NCI-H1694 (cell line): ENCODE measurements at regions not wholly inside any gene's neighbourhood (a gene's known extent, or its start where the extent isn't known, plus 50 kb on each side); places are given as distances from the start of the nearest gene placed in this dataset.

ENCODE experiments used
- DNase-seq: peaks from one replicate; lab custom pipeline; 2025; lab: John Stamatoyannopoulos, UW

- no peak for DNase-seq
Observed at GRCh38 chr11:114758627-114759026, 80.3 kb downstream of the NXPE2 start.

GRCh38 chr11:114762408-114762807 lies 84.1 kb downstream of the NXPE2 start:
- DNase-seq: no peak

GRCh38 chr11:114764563-114764962 lies 86.2 kb downstream of the NXPE2 start:
- no peak for DNase-seq

- DNase-seq: no peak
Observed at GRCh38 chr11:114771172-114771571, 92.8 kb downstream of the NXPE2 start.

- no peak for DNase-seq
Observed at GRCh38 chr11:114773541-114774338, 95.4 kb downstream of the NXPE2 start.

- DNase-seq: peak; percentile 21
Observed at GRCh38 chr11:114774599-114775361, 96.5 kb downstream of the NXPE2 start.

GRCh38 chr11:114775875-114776621 lies 97.7 kb downstream of the NXPE2 start:
- DNase-seq: no peak

GRCh38 chr11:114776956-114777355 lies 98.6 kb downstream of the NXPE2 start:
- no peak for DNase-seq

- DNase-seq: no peak
Observed at GRCh38 chr11:114779189-114779588, 100.9 kb downstream of the NXPE2 start.

- no peak for DNase-seq
Observed at GRCh38 chr11:114782650-114783310, 104.5 kb downstream of the NXPE2 start.

- no peak for DNase-seq
Observed at GRCh38 chr11:114783805-114784204, 105.5 kb downstream of the NXPE2 start.

GRCh38 chr11:114784216-114784615 lies 105.9 kb downstream of the NXPE2 start:
- DNase-seq: no peak

GRCh38 chr11:114784891-114785290 lies 106.6 kb downstream of the NXPE2 start:
- no peak for DNase-seq

- DNase-seq: no peak
Observed at GRCh38 chr11:114785820-114786219, 107.5 kb downstream of the NXPE2 start.

GRCh38 chr11:114787126-114787525 lies 108.8 kb downstream of the NXPE2 start:
- DNase-seq: no peak

- no peak for DNase-seq
Observed at GRCh38 chr11:114790910-114791309, 112.6 kb downstream of the NXPE2 start.

- DNase-seq: no peak
Observed at GRCh38 chr11:114794048-114794684, 115.8 kb downstream of the NXPE2 start.

GRCh38 chr11:114796954-114797721 lies 118.8 kb downstream of the NXPE2 start:
- no peak for DNase-seq

- no peak for DNase-seq
Observed at GRCh38 chr11:114799476-114799875, 121.1 kb downstream of the NXPE2 start.

GRCh38 chr11:114801773-114802172 lies 123.4 kb downstream of the NXPE2 start:
- no peak for DNase-seq

GRCh38 chr11:114802878-114803277 lies 124.6 kb downstream of the NXPE2 start:
- DNase-seq: no peak
